AG10803 (cell line): ENCODE measurements at regions not wholly inside any gene's neighbourhood (a gene's known extent, or its start where the extent isn't known, plus 50 kb on each side); places are given as distances from the start of the nearest gene placed in this dataset.
"Not testable (repeated sequence)": the region's sequence is repeated elsewhere in the genome, so short reads cannot be mapped to it uniquely, and the experiment has no call there.

Experiments used
- DNase-seq: peaks from one replicate; pipeline ENCODE4 v3.0.0; 2010; ENCODE audit warnings: low read depth
- H3K4me3 ChIP-seq: 2 replicates; pipeline ENCODE4 v1.5.1; 2011; ENCODE audit warnings: mild to moderate bottlenecking, low read length, control low read depth
- TF ChIP-seq, protein P1 (sequence below): conservative IDR thresholded peaks from 2 replicates; pipeline ENCODE4 v1.5.1; 2011; ENCODE audit warnings: mild to moderate bottlenecking, low read length, control low read depth, inconsistent platforms

DNA sequence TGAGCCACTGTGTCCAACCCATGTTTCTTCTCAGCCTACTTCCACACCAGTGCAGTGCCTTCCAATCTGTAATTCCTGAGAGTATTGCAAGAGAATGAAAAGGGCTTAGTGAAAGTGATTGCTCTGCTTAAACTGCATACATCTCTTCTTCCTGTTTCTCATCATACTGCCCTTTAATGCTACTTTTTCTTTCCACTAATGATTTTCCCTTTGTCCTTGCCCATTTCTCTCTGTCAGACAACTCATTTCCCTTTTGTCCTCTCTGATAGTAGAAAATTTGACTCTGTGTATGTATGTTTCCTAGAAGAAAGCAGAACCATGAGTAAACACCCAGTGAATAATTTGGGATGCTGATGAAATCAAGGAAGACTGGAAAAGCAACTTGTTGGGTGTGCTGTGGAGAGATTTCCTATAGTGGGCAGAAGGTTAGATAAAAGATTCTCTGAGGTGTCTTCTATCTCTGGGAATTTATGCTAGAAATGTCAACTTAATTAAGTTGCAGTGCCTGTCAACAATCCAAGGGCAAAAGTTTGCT, 102.2 kb upstream of the CHD1 start:
- DNase-seq, result no peak
- TF ChIP-seq, protein P1, sequence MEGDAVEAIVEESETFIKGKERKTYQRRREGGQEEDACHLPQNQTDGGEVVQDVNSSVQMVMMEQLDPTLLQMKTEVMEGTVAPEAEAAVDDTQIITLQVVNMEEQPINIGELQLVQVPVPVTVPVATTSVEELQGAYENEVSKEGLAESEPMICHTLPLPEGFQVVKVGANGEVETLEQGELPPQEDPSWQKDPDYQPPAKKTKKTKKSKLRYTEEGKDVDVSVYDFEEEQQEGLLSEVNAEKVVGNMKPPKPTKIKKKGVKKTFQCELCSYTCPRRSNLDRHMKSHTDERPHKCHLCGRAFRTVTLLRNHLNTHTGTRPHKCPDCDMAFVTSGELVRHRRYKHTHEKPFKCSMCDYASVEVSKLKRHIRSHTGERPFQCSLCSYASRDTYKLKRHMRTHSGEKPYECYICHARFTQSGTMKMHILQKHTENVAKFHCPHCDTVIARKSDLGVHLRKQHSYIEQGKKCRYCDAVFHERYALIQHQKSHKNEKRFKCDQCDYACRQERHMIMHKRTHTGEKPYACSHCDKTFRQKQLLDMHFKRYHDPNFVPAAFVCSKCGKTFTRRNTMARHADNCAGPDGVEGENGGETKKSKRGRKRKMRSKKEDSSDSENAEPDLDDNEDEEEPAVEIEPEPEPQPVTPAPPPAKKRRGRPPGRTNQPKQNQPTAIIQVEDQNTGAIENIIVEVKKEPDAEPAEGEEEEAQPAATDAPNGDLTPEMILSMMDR, result no peak
- H3K4me3 ChIP-seq, result no peak overlapping the region

DNA sequence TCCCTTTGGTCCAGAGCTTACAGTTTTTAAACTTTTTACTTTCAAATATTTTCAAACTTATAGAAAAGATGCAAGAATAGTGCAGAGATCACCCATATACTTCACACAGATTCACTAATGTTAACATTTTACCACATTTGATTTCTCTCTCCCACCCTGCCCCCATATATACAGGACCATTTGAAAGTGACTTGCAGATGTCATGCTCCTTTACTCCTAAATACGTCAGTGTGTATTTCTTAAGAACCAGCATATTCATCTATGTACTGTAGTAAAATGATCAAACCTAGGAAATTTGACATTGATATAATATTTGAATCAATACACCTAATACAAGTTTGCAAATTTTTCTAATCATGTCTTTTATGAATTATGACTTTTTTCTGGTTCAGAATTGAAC, 100.4 kb upstream of the CHD1 start:
- DNase-seq, result no peak
- TF ChIP-seq, protein P1, result no peak
- no peak overlapping the region for H3K4me3 ChIP-seq

DNA sequence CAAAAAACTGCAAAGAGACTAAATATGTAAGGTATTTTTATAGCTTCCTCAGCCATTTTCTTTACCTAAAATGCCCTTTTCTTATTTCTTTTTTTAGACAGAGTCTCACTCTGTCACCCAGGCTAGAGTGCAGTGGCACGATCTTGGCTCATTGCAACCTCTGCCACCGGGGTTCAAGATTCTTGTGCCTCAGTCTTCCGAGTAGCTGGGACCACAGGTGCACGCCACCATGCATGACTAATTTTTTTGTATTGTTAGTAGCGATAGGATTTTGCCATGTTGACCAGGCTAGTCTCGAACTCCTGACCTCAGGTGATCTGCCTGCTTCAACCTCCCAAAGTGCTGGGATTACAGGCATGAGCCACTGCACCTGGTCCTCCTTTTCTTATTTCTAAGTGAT, 99.4 kb upstream of the CHD1 start:
- not testable (repeated sequence) for DNase-seq, H3K4me3 ChIP-seq

DNA sequence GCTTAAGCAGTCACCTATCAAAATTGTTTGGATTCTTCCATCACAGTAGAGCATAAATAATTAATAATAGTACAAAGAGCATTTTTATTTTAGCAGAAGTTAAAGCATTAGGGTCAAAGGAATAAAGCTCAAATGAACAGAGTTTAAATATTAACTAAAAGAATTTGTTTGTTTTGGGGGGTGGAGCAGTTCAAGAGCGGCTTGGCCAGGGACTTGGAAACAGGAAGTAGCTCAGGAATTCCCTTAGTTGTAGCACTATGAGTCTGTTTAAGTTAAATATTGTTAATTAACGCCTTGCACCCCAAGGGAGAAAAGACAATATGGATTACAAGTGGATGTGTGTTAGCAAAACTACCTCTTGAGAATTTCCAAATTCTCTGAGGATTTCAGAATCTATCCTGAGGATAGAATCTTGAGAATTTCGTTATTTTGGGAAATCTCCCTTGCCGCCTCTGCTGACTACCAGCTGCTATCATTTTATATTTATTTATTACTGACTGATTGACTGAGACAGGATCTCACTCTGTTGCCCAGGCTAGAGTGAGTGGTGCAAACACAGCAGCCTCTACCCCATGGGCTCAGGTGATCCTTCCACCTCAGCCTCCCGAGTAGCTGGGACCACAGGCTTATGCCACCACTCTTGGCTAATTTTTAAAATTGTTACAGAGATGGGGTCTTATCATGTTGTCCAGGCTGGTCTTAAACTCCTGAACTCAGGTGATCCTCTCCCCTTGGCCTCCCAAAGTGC, 96.7 kb upstream of the CHD1 start:
- TF ChIP-seq, protein P1, result no peak
- no peak overlapping the region for H3K4me3 ChIP-seq
- DNase-seq, result no peak

DNA sequence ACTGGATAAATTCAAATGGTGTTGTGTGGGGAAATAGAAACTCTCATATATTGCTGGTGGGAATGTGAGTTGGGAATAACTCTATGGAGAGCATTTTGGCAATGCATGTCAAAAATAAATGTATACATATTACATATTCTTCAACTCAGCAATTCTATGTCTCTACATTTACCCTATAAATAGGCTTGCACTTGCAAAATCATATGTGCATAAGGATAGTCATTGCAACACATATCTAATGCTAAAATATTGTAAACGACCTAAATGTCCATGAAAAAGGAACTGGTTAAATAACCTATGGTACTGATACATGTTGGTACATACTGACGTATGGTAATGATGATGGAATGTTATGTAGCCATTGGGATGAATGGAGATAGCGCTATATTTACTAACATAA, 94.5 kb upstream of the CHD1 start:
- no peak for DNase-seq
- H3K4me3 ChIP-seq, result no peak overlapping the region
- TF ChIP-seq, protein P1, result no peak

DNA sequence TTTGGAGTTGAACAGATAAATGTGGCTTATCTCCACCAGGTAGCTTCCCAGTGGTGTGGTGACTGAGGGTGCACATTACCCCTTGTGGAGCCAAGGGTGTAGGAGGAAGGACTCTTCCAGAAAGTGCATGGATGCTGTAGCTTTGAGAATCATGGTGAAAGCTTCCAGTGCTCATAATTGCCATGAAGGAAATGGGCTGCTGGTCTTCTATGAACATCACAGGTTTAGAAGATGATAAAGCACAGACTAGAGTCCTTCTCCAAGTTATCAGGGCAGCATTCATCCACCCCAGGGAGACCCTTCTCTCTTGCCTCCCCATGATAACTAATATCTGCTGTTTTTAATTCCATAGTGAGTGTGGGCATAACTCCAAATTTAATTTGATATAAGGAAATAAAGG, 93.4 kb upstream of the CHD1 start:
- H3K4me3 ChIP-seq, result no peak overlapping the region
- TF ChIP-seq, protein P1, result no peak
- no peak for DNase-seq

DNA sequence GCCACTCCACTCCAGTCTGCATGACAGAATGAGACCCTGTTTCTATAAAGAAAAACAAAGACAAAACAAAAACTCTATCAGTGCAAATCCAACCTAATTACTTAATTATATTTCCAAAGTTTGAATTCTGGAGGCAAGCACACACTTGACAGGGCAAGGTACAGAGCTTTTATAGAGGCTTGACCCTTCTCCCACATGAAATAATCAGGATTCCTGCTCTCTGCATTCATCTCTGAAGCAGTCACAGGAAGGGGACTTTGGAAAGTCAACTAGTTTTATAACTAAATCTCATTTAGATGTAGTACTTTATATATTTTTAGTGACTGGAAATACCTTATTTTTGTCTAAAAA, 91.9 kb upstream of the CHD1 start:
- TF ChIP-seq, protein P1, result no peak
- H3K4me3 ChIP-seq, result no peak overlapping the region
- DNase-seq, result no peak
